Mesothelial cell of epicardium (in vitro differentiated cells): ENCODE measurements at regions not wholly inside any gene's neighbourhood (a gene's known extent, or its start where the extent isn't known, plus 50 kb on each side); places are given as distances from the start of the nearest gene placed in this dataset.

Source experiments
- DNase-seq, 2 experiments: peaks; one replicate each; pipeline ENCODE4 v3.0.0; 2021; ENCODE audit warnings: low spot score in 2 of 2; ENCODE audit not compliant: unreplicated experiment in 2 of 2
- H3K27ac Mint-ChIP-seq: 2 replicates; pipeline ENCODE4 v1.8.0; 2021; ENCODE audit warnings: mixed read lengths
- H3K27me3 Mint-ChIP-seq: 2 replicates; pipeline ENCODE4 v1.8.0; 2021; ENCODE audit warnings: low read depth, mixed read lengths
- H3K36me3 Mint-ChIP-seq: 2 replicates; pipeline ENCODE4 v1.8.0; 2021; ENCODE audit warnings: mixed read lengths
- H3K4me1 Mint-ChIP-seq: 2 replicates; pipeline ENCODE4 v1.8.0; 2021; ENCODE audit warnings: mixed read lengths
- H3K4me3 Mint-ChIP-seq: 2 replicates; pipeline ENCODE4 v1.8.0; 2021; ENCODE audit warnings: mild to moderate bottlenecking, moderate library complexity, mixed read lengths
- H3K9me3 Mint-ChIP-seq: 2 replicates; pipeline ENCODE4 v1.8.0; 2021; ENCODE audit warnings: mixed read lengths
- CTCF ChIP-seq: fragments of 200-600 bp; sonication (generic); IDR thresholded peaks from one replicate; pipeline ENCODE4 v1.5.0; 2021; ENCODE audit warnings: antibody characterized with exemption; ENCODE audit not compliant: unreplicated experiment

- H3K4me3 Mint-ChIP-seq = no peak overlapping the region
- H3K36me3 Mint-ChIP-seq = no peaks in the 10 kb centered on the region
- H3K4me1 Mint-ChIP-seq = peaks cover 15% of the 10 kb centered on the region
- no peak for DNase-seq
- no peak for TF ChIP-seq CTCF
- H3K9me3 Mint-ChIP-seq = peaks cover 7% of the 10 kb centered on the region
- H3K27me3 Mint-ChIP-seq = no peaks in the 10 kb centered on the region
- H3K27ac Mint-ChIP-seq = no peak overlapping the region
Observed at GRCh38 chr1:81345110-81345509, 455.6 kb upstream of the ADGRL2 start.

GRCh38 chr1:81340239-81340638 lies 460.5 kb upstream of the ADGRL2 start:
- Mint-ChIP-seq H3K27ac (no peak overlapping the region), H3K9me3 (peaks cover 7% of the 10 kb centered on the region), H3K36me3 (no peaks in the 10 kb centered on the region), H3K4me1 (no peaks in the 10 kb centered on the region), H3K27me3 (no peaks in the 10 kb centered on the region), H3K4me3 (no peak overlapping the region)
- no peak for DNase-seq
- no peak for TF ChIP-seq CTCF

GRCh38 chr1:81337226-81337625 lies 463.5 kb upstream of the ADGRL2 start:
- H3K27ac Mint-ChIP-seq = no peak overlapping the region

GRCh38 chr1:81335876-81336275 lies 464.9 kb upstream of the ADGRL2 start:
- no peaks in the 10 kb centered on the region for H3K4me1 Mint-ChIP-seq
- no peak for TF ChIP-seq CTCF
- no peaks in the 10 kb centered on the region for H3K36me3 Mint-ChIP-seq
- H3K27me3 Mint-ChIP-seq = no peaks in the 10 kb centered on the region
- no peak overlapping the region for H3K4me3 Mint-ChIP-seq
- no peak overlapping the region for H3K27ac Mint-ChIP-seq
- peaks cover 7% of the 10 kb centered on the region for H3K9me3 Mint-ChIP-seq
- DNase-seq = no peak

More at GRCh38 chr1:81337226-81337625, 463.5 kb upstream of the ADGRL2 start:
- TF ChIP-seq CTCF = no peak
- DNase-seq = no peak
- Mint-ChIP-seq H3K4me1 (no peaks in the 10 kb centered on the region), H3K36me3 (no peaks in the 10 kb centered on the region), H3K9me3 (peaks cover 7% of the 10 kb centered on the region), H3K27me3 (no peaks in the 10 kb centered on the region), H3K4me3 (no peak overlapping the region)

GRCh38 chr1:81330521-81330920 lies 470.2 kb upstream of the ADGRL2 start:
- no peaks in the 10 kb centered on the region for H3K36me3 Mint-ChIP-seq
- peaks cover 12% of the 10 kb centered on the region for H3K4me1 Mint-ChIP-seq
- DNase-seq = no peak

More at GRCh38 chr1:81330521-81330920, 470.2 kb upstream of the ADGRL2 start:
- H3K9me3 Mint-ChIP-seq = no peaks in the 10 kb centered on the region
- H3K4me3 Mint-ChIP-seq = no peak overlapping the region
- no peak overlapping the region for H3K27ac Mint-ChIP-seq
- TF ChIP-seq CTCF = no peak
- H3K27me3 Mint-ChIP-seq = no peaks in the 10 kb centered on the region
